Smooth muscle cell (in vitro differentiated cells): ENCODE measurements at regions not wholly inside any gene's neighbourhood (a gene's known extent, or its start where the extent isn't known, plus 50 kb on each side); places are given as distances from the start of the nearest gene placed in this dataset.

Experiments used
- DNase-seq: peaks from one replicate; lab custom pipeline; 2025; ENCODE audit not compliant: unreplicated experiment; lab: John Stamatoyannopoulos, UW
- H2AFZ ChIP-seq: fragments of 200-600 bp; sonication (generic); 2 replicates; pipeline ENCODE4 v1.6.0; 2016; ENCODE audit warnings: antibody characterized with exemption, low read depth, mild to moderate bottlenecking
- H3F3A ChIP-seq: fragments of 200-600 bp; sonication (generic); 2 replicates; pipeline ENCODE4 v1.6.0; 2017; ENCODE audit warnings: antibody characterized with exemption, low read depth
- H3K27ac ChIP-seq: fragments of 200-600 bp; sonication (generic); 2 replicates; pipeline ENCODE4 v1.5.1; 2016; ENCODE audit warnings: low read depth, mild to moderate bottlenecking
- H3K27me3 ChIP-seq: fragments of 200-600 bp; sonication (generic); 2 replicates; pipeline ENCODE4 v1.6.1; 2016; ENCODE audit warnings: low read depth, mild to moderate bottlenecking
- H3K36me3 ChIP-seq: fragments of 200-600 bp; sonication (generic); 2 replicates; pipeline ENCODE4 v1.5.1; 2016; ENCODE audit warnings: low read depth
- H3K4me1 ChIP-seq: fragments of 200-600 bp; sonication (generic); 2 replicates; pipeline ENCODE4 v1.5.1; 2016; ENCODE audit warnings: low read depth
- H3K4me2 ChIP-seq: fragments of 200-600 bp; sonication (generic); 2 replicates; pipeline ENCODE4 v1.6.0; 2016; ENCODE audit warnings: mild to moderate bottlenecking
- H3K4me3 ChIP-seq: fragments of 200-600 bp; sonication (generic); 2 replicates; pipeline ENCODE4 v1.5.1; 2016; ENCODE audit warnings: mild to moderate bottlenecking
- H3K79me2 ChIP-seq: fragments of 200-600 bp; sonication (generic); 2 replicates; pipeline ENCODE4 v1.6.0; 2016; ENCODE audit warnings: low read depth, mild to moderate bottlenecking
- H3K9ac ChIP-seq: fragments of 200-600 bp; sonication (generic); 2 replicates; pipeline ENCODE4 v1.6.0; 2016; ENCODE audit warnings: low read depth
- H3K9me3 ChIP-seq: fragments of 200-600 bp; sonication (generic); replicated peaks from 2 replicates; pipeline ENCODE4 v1.5.1; 2016; ENCODE audit warnings: low read depth
- H4K20me1 ChIP-seq: fragments of 200-600 bp; sonication (generic); 2 replicates; pipeline ENCODE4 v1.6.0; 2016; ENCODE audit warnings: low read depth
- CTCF ChIP-seq: fragments of 200-600 bp; sonication (generic); IDR thresholded peaks from 2 replicates; pipeline ENCODE4 v1.5.1; 2017; ENCODE audit warnings: borderline replicate concordance, mild to moderate bottlenecking, antibody characterized with exemption; ENCODE audit not compliant: insufficient read depth, poor library complexity, severe bottlenecking
- WGBS: methylation state at CpG from one replicate; pipeline ENCODE4 v1.1.7; 2016; ENCODE audit warnings: low lambda C conversion rate; 5-methylcytosine and 5-hydroxymethylcytosine counted together

- DNase-seq: no peak
- no peaks in the 10 kb centered on the region for H3K79me2 ChIP-seq
- no peaks in the 10 kb centered on the region for H3K27me3 ChIP-seq
- H4K20me1 ChIP-seq: no peaks in the 10 kb centered on the region
- WGBS: 40% methylated on average over 6 of the region's 6 CpGs
- no peak overlapping the region for H3K4me3 ChIP-seq
- peaks cover 11% of the 10 kb centered on the region for H3F3A ChIP-seq
- H3K27ac ChIP-seq: peak overlapping the region; percentile 98
- H3K4me1 ChIP-seq: peaks cover 21% of the 10 kb centered on the region
- H3K9ac ChIP-seq: peak overlapping the region; percentile 91
- H2AFZ ChIP-seq: no peak overlapping the region
- no peak for TF ChIP-seq CTCF
- H3K36me3 ChIP-seq: no peaks in the 10 kb centered on the region
- no peaks in the 10 kb centered on the region for H3K9me3 ChIP-seq
- H3K4me2 ChIP-seq: peak overlapping the region; percentile 62
Observed at GRCh38 chr13:50678464-50679162, 164.9 kb downstream of the DLEU7 start.

GRCh38 chr13:50679321-50679720, 164.2 kb downstream of the DLEU7 start:
- H3K79me2 ChIP-seq: no peaks in the 10 kb centered on the region
- H3K27me3 ChIP-seq: no peaks in the 10 kb centered on the region
- no peak overlapping the region for H3K4me3 ChIP-seq
- DNase-seq: no peak
- H3K9me3 ChIP-seq: no peaks in the 10 kb centered on the region
- no peak for TF ChIP-seq CTCF
- peak overlapping the region; percentile 98 for H3K27ac ChIP-seq
- H4K20me1 ChIP-seq: no peaks in the 10 kb centered on the region
- H3K4me2 ChIP-seq: peak overlapping the region; percentile 54
- peaks cover 11% of the 10 kb centered on the region for H3F3A ChIP-seq
- H3K36me3 ChIP-seq: no peaks in the 10 kb centered on the region
- H3K9ac ChIP-seq: peak overlapping the region; percentile 78
- H3K4me1 ChIP-seq: peaks cover 21% of the 10 kb centered on the region
- H2AFZ ChIP-seq: no peak overlapping the region

GRCh38 chr13:50682002-50682401, 161.5 kb downstream of the DLEU7 start:
- no peak overlapping the region for H3K4me2 ChIP-seq
- no peaks in the 10 kb centered on the region for H3K36me3 ChIP-seq
- no peaks in the 10 kb centered on the region for H3K79me2 ChIP-seq
- H2AFZ ChIP-seq: no peak overlapping the region
- H3K9me3 ChIP-seq: no peaks in the 10 kb centered on the region
- no peak overlapping the region for H3K4me3 ChIP-seq
- no peak for TF ChIP-seq CTCF
- H3K9ac ChIP-seq: no peak overlapping the region
- no peak for DNase-seq
- no peaks in the 10 kb centered on the region for H4K20me1 ChIP-seq
- peaks cover 26% of the 10 kb centered on the region for H3K4me1 ChIP-seq
- H3K27ac ChIP-seq: no peak overlapping the region
- H3K27me3 ChIP-seq: no peaks in the 10 kb centered on the region
- peaks cover 5% of the 10 kb centered on the region for H3F3A ChIP-seq

GRCh38 chr13:50682966-50683365, 160.5 kb downstream of the DLEU7 start:
- Histone ChIP-seq H3K9me3 (no peaks in the 10 kb centered on the region), H2AFZ (no peak overlapping the region), H3K36me3 (no peaks in the 10 kb centered on the region), H3K4me3 (no peak overlapping the region), H3K27me3 (no peaks in the 10 kb centered on the region), H4K20me1 (no peaks in the 10 kb centered on the region), H3K27ac (no peak overlapping the region), H3K79me2 (no peaks in the 10 kb centered on the region), H3K4me2 (no peak overlapping the region), H3F3A (no peaks in the 10 kb centered on the region), H3K9ac (no peak overlapping the region), H3K4me1 (peaks cover 23% of the 10 kb centered on the region)
- WGBS: 85% methylated on average over 2 of the region's 2 CpGs
- TF ChIP-seq CTCF: no peak
- no peak for DNase-seq
